ENCODE measurements at regions not wholly inside any gene's neighbourhood (a gene's known extent, or its start where the extent isn't known, plus 50 kb on each side); places are given as distances from the start of the nearest gene placed in this dataset.

DNA sequence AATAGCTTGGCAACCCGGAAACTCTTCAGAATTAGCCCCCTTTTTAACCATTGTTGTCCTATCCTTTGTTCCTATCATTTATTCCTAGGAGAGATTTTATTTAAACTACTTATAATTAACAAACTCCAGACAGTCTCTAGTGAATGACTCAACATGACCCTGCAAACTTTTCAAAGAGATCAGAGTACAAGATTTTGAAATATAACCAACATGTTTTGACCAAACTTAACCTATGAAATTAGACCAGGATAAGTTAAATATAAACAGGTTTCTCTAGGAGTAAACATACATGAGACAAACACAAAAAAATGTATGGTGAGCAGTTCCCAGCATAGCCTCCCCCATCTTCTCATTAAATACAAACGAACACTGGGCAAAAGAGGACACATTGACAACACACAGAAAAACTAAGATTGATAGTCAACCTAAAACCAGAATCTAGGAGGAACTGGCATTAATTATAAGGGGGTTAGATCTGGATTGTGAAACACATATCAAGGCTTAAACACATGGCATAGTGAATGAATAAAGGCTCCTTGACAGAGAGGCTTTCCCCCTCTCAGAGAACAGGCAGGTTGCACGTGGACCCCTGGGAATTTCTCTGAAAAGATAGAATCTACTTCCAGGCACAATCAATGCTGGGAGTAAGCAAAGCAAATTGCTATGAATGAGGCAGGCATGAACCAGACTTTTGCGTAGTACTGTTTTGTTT is 284.1 kb downstream of the IRS1 start:
- no peaks in the 10 kb centered on the region for H3K27me3 Mint-ChIP-seq (ENCODE audit: unreplicated experiment)
- H3K4me1 Mint-ChIP-seq (ENCODE audit: unreplicated experiment), result no peaks in the 10 kb centered on the region
- no peak for DNase-seq (ENCODE audit: low spot score)
- H3K27ac Mint-ChIP-seq (ENCODE audit: unreplicated experiment), result no peak overlapping the region
- H3K9me3 Mint-ChIP-seq (ENCODE audit: unreplicated experiment), result peaks cover under 1% of the 10 kb centered on the region
- H3K36me3 Mint-ChIP-seq (ENCODE audit: low read depth, unreplicated experiment), result no peaks in the 10 kb centered on the region
- H3K4me3 Mint-ChIP-seq (ENCODE audit: unreplicated experiment), result no peak overlapping the region
- TF ChIP-seq, protein P1, sequence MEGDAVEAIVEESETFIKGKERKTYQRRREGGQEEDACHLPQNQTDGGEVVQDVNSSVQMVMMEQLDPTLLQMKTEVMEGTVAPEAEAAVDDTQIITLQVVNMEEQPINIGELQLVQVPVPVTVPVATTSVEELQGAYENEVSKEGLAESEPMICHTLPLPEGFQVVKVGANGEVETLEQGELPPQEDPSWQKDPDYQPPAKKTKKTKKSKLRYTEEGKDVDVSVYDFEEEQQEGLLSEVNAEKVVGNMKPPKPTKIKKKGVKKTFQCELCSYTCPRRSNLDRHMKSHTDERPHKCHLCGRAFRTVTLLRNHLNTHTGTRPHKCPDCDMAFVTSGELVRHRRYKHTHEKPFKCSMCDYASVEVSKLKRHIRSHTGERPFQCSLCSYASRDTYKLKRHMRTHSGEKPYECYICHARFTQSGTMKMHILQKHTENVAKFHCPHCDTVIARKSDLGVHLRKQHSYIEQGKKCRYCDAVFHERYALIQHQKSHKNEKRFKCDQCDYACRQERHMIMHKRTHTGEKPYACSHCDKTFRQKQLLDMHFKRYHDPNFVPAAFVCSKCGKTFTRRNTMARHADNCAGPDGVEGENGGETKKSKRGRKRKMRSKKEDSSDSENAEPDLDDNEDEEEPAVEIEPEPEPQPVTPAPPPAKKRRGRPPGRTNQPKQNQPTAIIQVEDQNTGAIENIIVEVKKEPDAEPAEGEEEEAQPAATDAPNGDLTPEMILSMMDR (IDR thresholded peaks at IDR 0.05; ENCODE audit: unreplicated experiment), result no peak

GRCh38 chr2:226514895-226515294 is 284.7 kb downstream of the IRS1 start:
- TF ChIP-seq, protein P1 (IDR thresholded peaks at IDR 0.05; ENCODE audit: unreplicated experiment), result no peak
- Mint-ChIP-seq H3K36me3 (ENCODE audit: low read depth, unreplicated experiment) (no peaks in the 10 kb centered on the region), H3K27me3 (ENCODE audit: unreplicated experiment) (no peaks in the 10 kb centered on the region)

DNA sequence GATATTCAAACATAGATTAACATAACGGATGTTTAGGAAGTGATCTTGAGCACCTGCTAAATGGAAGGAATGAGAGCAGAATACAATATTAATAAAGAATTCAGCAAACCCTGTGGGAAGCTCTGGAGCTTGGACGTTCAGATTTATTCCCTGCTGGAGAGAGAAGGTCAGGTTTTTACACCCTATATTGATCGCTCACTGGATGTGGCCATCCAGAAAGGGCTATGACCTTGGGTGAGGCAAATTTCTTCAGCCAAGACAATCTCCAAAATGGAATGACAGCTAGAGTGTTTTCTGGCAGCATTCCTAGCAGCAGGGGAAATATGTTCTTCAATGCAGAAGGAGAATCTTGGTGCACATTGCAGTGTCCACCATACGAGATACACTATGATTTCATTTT is 288.3 kb downstream of the IRS1 start:
- Mint-ChIP-seq H3K9me3 (ENCODE audit: unreplicated experiment) (no peaks in the 10 kb centered on the region), H3K27ac (ENCODE audit: unreplicated experiment) (no peak overlapping the region), H3K27me3 (ENCODE audit: unreplicated experiment) (no peaks in the 10 kb centered on the region), H3K4me1 (ENCODE audit: unreplicated experiment) (no peaks in the 10 kb centered on the region), H3K4me3 (ENCODE audit: unreplicated experiment) (no peak overlapping the region), H3K36me3 (ENCODE audit: low read depth, unreplicated experiment) (no peaks in the 10 kb centered on the region)
- TF ChIP-seq, protein P1 (IDR thresholded peaks at IDR 0.05; ENCODE audit: unreplicated experiment), result no peak
- DNase-seq (ENCODE audit: low spot score), result no peak

More at GRCh38 chr2:226514895-226515294, 284.7 kb downstream of the IRS1 start:
- no peak for DNase-seq (ENCODE audit: low spot score)
- Mint-ChIP-seq H3K4me3 (ENCODE audit: unreplicated experiment) (no peak overlapping the region), H3K9me3 (ENCODE audit: unreplicated experiment) (no peaks in the 10 kb centered on the region), H3K27ac (ENCODE audit: unreplicated experiment) (no peak overlapping the region), H3K4me1 (ENCODE audit: unreplicated experiment) (no peaks in the 10 kb centered on the region)

GRCh38 chr2:226508683-226509082 is 290.9 kb downstream of the IRS1 start:
- Mint-ChIP-seq H3K27ac (ENCODE audit: unreplicated experiment) (no peak overlapping the region), H3K4me3 (ENCODE audit: unreplicated experiment) (no peak overlapping the region), H3K4me1 (ENCODE audit: unreplicated experiment) (no peaks in the 10 kb centered on the region), H3K36me3 (ENCODE audit: low read depth, unreplicated experiment) (no peaks in the 10 kb centered on the region), H3K9me3 (ENCODE audit: unreplicated experiment) (no peaks in the 10 kb centered on the region), H3K27me3 (ENCODE audit: unreplicated experiment) (no peaks in the 10 kb centered on the region)
- no peak for DNase-seq (ENCODE audit: low spot score)
- TF ChIP-seq, protein P1 (IDR thresholded peaks at IDR 0.05; ENCODE audit: unreplicated experiment), result no peak

GRCh38 chr2:226508005-226508404 is 291.6 kb downstream of the IRS1 start:
- TF ChIP-seq, protein P1 (IDR thresholded peaks at IDR 0.05; ENCODE audit: unreplicated experiment), result no peak
- no peaks in the 10 kb centered on the region for H3K4me1 Mint-ChIP-seq (ENCODE audit: unreplicated experiment)
- H3K27ac Mint-ChIP-seq (ENCODE audit: unreplicated experiment), result no peak overlapping the region
- H3K27me3 Mint-ChIP-seq (ENCODE audit: unreplicated experiment), result no peaks in the 10 kb centered on the region
- H3K36me3 Mint-ChIP-seq (ENCODE audit: low read depth, unreplicated experiment), result no peaks in the 10 kb centered on the region
- H3K9me3 Mint-ChIP-seq (ENCODE audit: unreplicated experiment), result no peaks in the 10 kb centered on the region
- no peak overlapping the region for H3K4me3 Mint-ChIP-seq (ENCODE audit: unreplicated experiment)
- DNase-seq (ENCODE audit: low spot score), result no peak

Data from endothelial cell (in vitro differentiated cells).